ENCODE measurements at regions not wholly inside any gene's neighbourhood (a gene's known extent, or its start where the extent isn't known, plus 50 kb on each side); places are given as distances from the start of the nearest gene placed in this dataset.

DNA sequence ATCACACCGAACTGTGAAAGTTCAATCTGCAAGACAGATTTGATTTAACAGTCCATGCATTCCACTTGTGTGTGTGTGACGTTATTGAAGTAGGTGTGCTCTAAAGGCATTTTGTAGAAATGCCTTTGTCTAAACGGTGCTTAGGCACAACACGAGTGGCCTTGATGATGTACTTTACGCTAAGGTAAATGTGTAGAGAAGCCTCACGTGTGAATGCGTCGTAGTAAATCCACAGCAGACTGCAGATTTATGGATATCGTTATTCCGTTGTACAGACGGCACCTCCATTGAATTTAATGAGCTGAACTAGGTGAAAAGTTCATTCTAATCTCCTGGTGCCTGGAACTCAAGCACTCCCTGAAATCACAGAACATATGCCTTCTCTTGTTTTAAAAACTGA is 202.8 kb upstream of the STXBP6 start:
- H3K9ac ChIP-seq (ENCODE audit: low read length) = no peak overlapping the region
- H3K79me2 ChIP-seq (replicated peaks; ENCODE audit: insufficient read depth, low read length) = no peaks in the 10 kb centered on the region
- no peak overlapping the region for H3K27ac ChIP-seq (ENCODE audit: low read length)
- H3F3A ChIP-seq (ENCODE audit: insufficient read depth, low read length, poor library complexity, severe bottlenecking) = no peaks in the 10 kb centered on the region
- no peak for TF ChIP-seq POLR2AphosphoS5 (IDR thresholded peaks at IDR 0.05)
- no peak for TF ChIP-seq RAD21 (conservative IDR thresholded peaks at IDR 0.05)
- TF ChIP-seq MXI1 (conservative IDR thresholded peaks at IDR 0.05; ENCODE audit: poor library complexity, severe bottlenecking) = no peak
- no peak for TF ChIP-seq EZH2 (IDR thresholded peaks at IDR 0.05; ENCODE audit: borderline replicate concordance, insufficient read depth, low read length, poor library complexity, severe bottlenecking)
- no peak for TF ChIP-seq TAF1 (IDR thresholded peaks at IDR 0.05; ENCODE audit: low read depth)
- TF ChIP-seq, protein P1, sequence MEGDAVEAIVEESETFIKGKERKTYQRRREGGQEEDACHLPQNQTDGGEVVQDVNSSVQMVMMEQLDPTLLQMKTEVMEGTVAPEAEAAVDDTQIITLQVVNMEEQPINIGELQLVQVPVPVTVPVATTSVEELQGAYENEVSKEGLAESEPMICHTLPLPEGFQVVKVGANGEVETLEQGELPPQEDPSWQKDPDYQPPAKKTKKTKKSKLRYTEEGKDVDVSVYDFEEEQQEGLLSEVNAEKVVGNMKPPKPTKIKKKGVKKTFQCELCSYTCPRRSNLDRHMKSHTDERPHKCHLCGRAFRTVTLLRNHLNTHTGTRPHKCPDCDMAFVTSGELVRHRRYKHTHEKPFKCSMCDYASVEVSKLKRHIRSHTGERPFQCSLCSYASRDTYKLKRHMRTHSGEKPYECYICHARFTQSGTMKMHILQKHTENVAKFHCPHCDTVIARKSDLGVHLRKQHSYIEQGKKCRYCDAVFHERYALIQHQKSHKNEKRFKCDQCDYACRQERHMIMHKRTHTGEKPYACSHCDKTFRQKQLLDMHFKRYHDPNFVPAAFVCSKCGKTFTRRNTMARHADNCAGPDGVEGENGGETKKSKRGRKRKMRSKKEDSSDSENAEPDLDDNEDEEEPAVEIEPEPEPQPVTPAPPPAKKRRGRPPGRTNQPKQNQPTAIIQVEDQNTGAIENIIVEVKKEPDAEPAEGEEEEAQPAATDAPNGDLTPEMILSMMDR (IDR thresholded peaks at IDR 0.05; ENCODE audit: poor library complexity, severe bottlenecking) = no peak
- TF ChIP-seq EP300 (conservative IDR thresholded peaks at IDR 0.05; ENCODE audit: poor library complexity, severe bottlenecking) = no peak
- H3K9me2 ChIP-seq (ENCODE audit: insufficient read depth, low read length) = no peaks in the 10 kb centered on the region
- H3K27me3 ChIP-seq (ENCODE audit: insufficient read depth, low read depth, low read length) = no peaks in the 10 kb centered on the region
- H3K36me3 ChIP-seq (ENCODE audit: insufficient read depth, low read length) = no peaks in the 10 kb centered on the region
- no peak overlapping the region for H2AFZ ChIP-seq (ENCODE audit: low read depth, low read length)
- no peaks in the 10 kb centered on the region for H4K20me1 ChIP-seq (ENCODE audit: insufficient read depth)
- H3K4me3 ChIP-seq (ENCODE audit: low read length) = no peak overlapping the region
- no peak overlapping the region for H3K4me2 ChIP-seq (ENCODE audit: low read length)
- H3K9me3 ChIP-seq (ENCODE audit: low read length) = no peaks in the 10 kb centered on the region

- no peaks in the 10 kb centered on the region for H3K9me3 ChIP-seq (ENCODE audit: low read length)
- TF ChIP-seq, protein P2, sequence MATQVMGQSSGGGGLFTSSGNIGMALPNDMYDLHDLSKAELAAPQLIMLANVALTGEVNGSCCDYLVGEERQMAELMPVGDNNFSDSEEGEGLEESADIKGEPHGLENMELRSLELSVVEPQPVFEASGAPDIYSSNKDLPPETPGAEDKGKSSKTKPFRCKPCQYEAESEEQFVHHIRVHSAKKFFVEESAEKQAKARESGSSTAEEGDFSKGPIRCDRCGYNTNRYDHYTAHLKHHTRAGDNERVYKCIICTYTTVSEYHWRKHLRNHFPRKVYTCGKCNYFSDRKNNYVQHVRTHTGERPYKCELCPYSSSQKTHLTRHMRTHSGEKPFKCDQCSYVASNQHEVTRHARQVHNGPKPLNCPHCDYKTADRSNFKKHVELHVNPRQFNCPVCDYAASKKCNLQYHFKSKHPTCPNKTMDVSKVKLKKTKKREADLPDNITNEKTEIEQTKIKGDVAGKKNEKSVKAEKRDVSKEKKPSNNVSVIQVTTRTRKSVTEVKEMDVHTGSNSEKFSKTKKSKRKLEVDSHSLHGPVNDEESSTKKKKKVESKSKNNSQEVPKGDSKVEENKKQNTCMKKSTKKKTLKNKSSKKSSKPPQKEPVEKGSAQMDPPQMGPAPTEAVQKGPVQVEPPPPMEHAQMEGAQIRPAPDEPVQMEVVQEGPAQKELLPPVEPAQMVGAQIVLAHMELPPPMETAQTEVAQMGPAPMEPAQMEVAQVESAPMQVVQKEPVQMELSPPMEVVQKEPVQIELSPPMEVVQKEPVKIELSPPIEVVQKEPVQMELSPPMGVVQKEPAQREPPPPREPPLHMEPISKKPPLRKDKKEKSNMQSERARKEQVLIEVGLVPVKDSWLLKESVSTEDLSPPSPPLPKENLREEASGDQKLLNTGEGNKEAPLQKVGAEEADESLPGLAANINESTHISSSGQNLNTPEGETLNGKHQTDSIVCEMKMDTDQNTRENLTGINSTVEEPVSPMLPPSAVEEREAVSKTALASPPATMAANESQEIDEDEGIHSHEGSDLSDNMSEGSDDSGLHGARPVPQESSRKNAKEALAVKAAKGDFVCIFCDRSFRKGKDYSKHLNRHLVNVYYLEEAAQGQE (IDR thresholded peaks at IDR 0.05; ENCODE audit: borderline replicate concordance) = peak; percentile 61
- TF ChIP-seq EP300 (conservative IDR thresholded peaks at IDR 0.05; ENCODE audit: poor library complexity, severe bottlenecking) = peak; percentile 92
- no peak for TF ChIP-seq EZH2 (IDR thresholded peaks at IDR 0.05; ENCODE audit: borderline replicate concordance, insufficient read depth, low read length, poor library complexity, severe bottlenecking)
- peak; percentile 95 for TF ChIP-seq POLR2AphosphoS5 (IDR thresholded peaks at IDR 0.05)
- no peak overlapping the region for H3K4me3 ChIP-seq (ENCODE audit: low read length)
- H3K9ac ChIP-seq (ENCODE audit: low read length) = no peak overlapping the region
- no peaks in the 10 kb centered on the region for H3K9me2 ChIP-seq (ENCODE audit: insufficient read depth, low read length)
- no peak overlapping the region for H3K27ac ChIP-seq (ENCODE audit: low read length)
- H2AFZ ChIP-seq (ENCODE audit: low read depth, low read length) = no peak overlapping the region
- H3K27me3 ChIP-seq (ENCODE audit: insufficient read depth, low read depth, low read length) = no peaks in the 10 kb centered on the region
- H3K36me3 ChIP-seq (ENCODE audit: insufficient read depth, low read length) = no peaks in the 10 kb centered on the region
- no peak overlapping the region for H3K4me2 ChIP-seq (ENCODE audit: low read length)
- H3K79me2 ChIP-seq (replicated peaks; ENCODE audit: insufficient read depth, low read length) = no peaks in the 10 kb centered on the region
- H3F3A ChIP-seq (ENCODE audit: insufficient read depth, low read length, poor library complexity, severe bottlenecking) = no peaks in the 10 kb centered on the region
- no peaks in the 10 kb centered on the region for H4K20me1 ChIP-seq (ENCODE audit: insufficient read depth)
These were observed 200.6 kb upstream of the STXBP6 start for GRCh38 chr14:25250516-25250915.

- Histone ChIP-seq H3F3A (ENCODE audit: insufficient read depth, low read length, poor library complexity, severe bottlenecking) (no peaks in the 10 kb centered on the region), H3K27me3 (ENCODE audit: insufficient read depth, low read depth, low read length) (no peaks in the 10 kb centered on the region), H3K79me2 (replicated peaks; ENCODE audit: insufficient read depth, low read length) (no peaks in the 10 kb centered on the region), H3K36me3 (ENCODE audit: insufficient read depth, low read length) (no peaks in the 10 kb centered on the region), H3K9ac (ENCODE audit: low read length) (no peak overlapping the region), H3K27ac (ENCODE audit: low read length) (no peak overlapping the region), H3K9me3 (ENCODE audit: low read length) (no peaks in the 10 kb centered on the region), H3K4me3 (ENCODE audit: low read length) (no peak overlapping the region), H3K9me2 (ENCODE audit: insufficient read depth, low read length) (no peaks in the 10 kb centered on the region), H4K20me1 (ENCODE audit: insufficient read depth) (no peaks in the 10 kb centered on the region), H2AFZ (ENCODE audit: low read depth, low read length) (no peak overlapping the region), H3K4me2 (ENCODE audit: low read length) (no peak overlapping the region)
- TF ChIP-seq TAF1 (IDR thresholded peaks at IDR 0.05; ENCODE audit: low read depth) = no peak
- TF ChIP-seq, protein P2 (IDR thresholded peaks at IDR 0.05; ENCODE audit: borderline replicate concordance) = no peak
- TF ChIP-seq, protein P1 (IDR thresholded peaks at IDR 0.05; ENCODE audit: poor library complexity, severe bottlenecking) = no peak
These were observed 197.7 kb upstream of the STXBP6 start for GRCh38 chr14:25247609-25248008.
